Mammary epithelial cell (primary cell): ENCODE measurements at regions not wholly inside any gene's neighbourhood (a gene's known extent, or its start where the extent isn't known, plus 50 kb on each side); places are given as distances from the start of the nearest gene placed in this dataset.

Experiments
- EZH2 ChIP-seq: IDR thresholded peaks from 2 replicates; pipeline ENCODE4 v1.6.1; 2012; ENCODE audit warnings: low read length, inconsistent platforms, borderline replicate concordance
- TF ChIP-seq, protein P1 (sequence below), 2 donors: IDR thresholded peaks in 1 of 2; conservative IDR thresholded peaks in 1 of 2; 2 replicates each; pipeline ENCODE4 v1.5.1; 2011 to 2012; ENCODE audit warnings: inconsistent platforms in 2 of 2, low read length in 2 of 2, mild to moderate bottlenecking in 2 of 2, control low read depth in 1 of 2, low read depth in 1 of 2; ENCODE audit not compliant: insufficient read depth in 1 of 2; ENCODE audit errors: extremely low read depth in 1 of 2

DNA sequence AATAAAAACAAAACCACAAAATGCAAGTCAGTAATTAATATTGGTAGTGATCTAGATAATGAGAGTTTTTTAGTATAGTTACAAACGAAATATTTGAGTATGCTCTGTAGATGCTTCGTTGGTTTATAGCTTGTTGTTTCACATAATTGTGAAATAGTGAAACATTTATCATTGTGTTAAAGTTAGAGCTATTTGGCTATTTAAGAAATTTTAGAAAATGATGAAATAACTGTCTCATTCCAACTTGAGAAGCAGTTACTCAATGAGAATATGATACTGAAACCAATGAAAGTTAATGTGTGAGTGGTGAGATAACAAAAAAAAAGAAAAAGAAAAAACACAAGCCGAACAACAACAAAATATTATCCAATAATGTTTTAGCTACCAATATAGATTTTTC is 475.6 kb upstream of the ZEB2 start:
- TF ChIP-seq EZH2 = no peak
- TF ChIP-seq, protein P1, sequence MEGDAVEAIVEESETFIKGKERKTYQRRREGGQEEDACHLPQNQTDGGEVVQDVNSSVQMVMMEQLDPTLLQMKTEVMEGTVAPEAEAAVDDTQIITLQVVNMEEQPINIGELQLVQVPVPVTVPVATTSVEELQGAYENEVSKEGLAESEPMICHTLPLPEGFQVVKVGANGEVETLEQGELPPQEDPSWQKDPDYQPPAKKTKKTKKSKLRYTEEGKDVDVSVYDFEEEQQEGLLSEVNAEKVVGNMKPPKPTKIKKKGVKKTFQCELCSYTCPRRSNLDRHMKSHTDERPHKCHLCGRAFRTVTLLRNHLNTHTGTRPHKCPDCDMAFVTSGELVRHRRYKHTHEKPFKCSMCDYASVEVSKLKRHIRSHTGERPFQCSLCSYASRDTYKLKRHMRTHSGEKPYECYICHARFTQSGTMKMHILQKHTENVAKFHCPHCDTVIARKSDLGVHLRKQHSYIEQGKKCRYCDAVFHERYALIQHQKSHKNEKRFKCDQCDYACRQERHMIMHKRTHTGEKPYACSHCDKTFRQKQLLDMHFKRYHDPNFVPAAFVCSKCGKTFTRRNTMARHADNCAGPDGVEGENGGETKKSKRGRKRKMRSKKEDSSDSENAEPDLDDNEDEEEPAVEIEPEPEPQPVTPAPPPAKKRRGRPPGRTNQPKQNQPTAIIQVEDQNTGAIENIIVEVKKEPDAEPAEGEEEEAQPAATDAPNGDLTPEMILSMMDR (conservative IDR thresholded peaks at IDR 0.05 in 1 of 2, IDR thresholded peaks at IDR 0.05 in 1 of 2; ENCODE audit: extremely low read depth in 1 of 2, insufficient read depth in 1 of 2, low read depth in 1 of 2, low read length in 2 of 2) = no peak
